Endothelial cell of umbilical vein (primary cell): ENCODE measurements at regions not wholly inside any gene's neighbourhood (a gene's known extent, or its start where the extent isn't known, plus 50 kb on each side); places are given as distances from the start of the nearest gene placed in this dataset.

ENCODE experiments used
- CTCF ChIP-seq, 2 donors: IDR thresholded peaks; 1 replicate in 1 of 2; 2 replicates in 1 of 2; pipeline ENCODE4 v1.5.1; 2011; ENCODE audit warnings: low read length in 2 of 2, mild to moderate bottlenecking in 2 of 2, moderate library complexity in 2 of 2, control low read depth in 1 of 2, inconsistent platforms in 1 of 2, low read depth in 1 of 2; ENCODE audit not compliant: insufficient read depth in 1 of 2; ENCODE audit errors: extremely low read depth in 1 of 2
- EZH2 ChIP-seq: IDR thresholded peaks from 2 replicates; pipeline ENCODE4 v1.6.1; 2012; ENCODE audit warnings: borderline replicate concordance, low read depth, mild to moderate bottlenecking, moderate library complexity, low read length, inconsistent platforms; ENCODE audit not compliant: severe bottlenecking
- FOS ChIP-seq: IDR thresholded peaks from 2 replicates; pipeline ENCODE4 v1.6.1; 2011; ENCODE audit warnings: mild to moderate bottlenecking, low read length, moderate library complexity, borderline replicate concordance; ENCODE audit not compliant: insufficient read depth
- JUN ChIP-seq: IDR thresholded peaks from 2 replicates; pipeline ENCODE4 v1.6.1; 2011; ENCODE audit warnings: borderline replicate concordance, low read depth; ENCODE audit not compliant: insufficient read length, insufficient read depth
- MAX ChIP-seq: IDR thresholded peaks from 2 replicates; pipeline ENCODE4 v1.6.1; 2011; ENCODE audit not compliant: insufficient read depth, insufficient read length
- MYC ChIP-seq: IDR thresholded peaks from one replicate; pipeline ENCODE4 v1.6.1; 2011; ENCODE audit warnings: mild to moderate bottlenecking, low read depth, low read length
- POLR2A ChIP-seq: IDR thresholded peaks from 2 replicates; pipeline ENCODE4 v1.6.1; 2012; ENCODE audit warnings: low read depth, mild to moderate bottlenecking, control low read depth, low read length
- POLR2AphosphoS5 ChIP-seq: IDR thresholded peaks from 2 replicates; pipeline ENCODE4 v1.6.1; 2012; ENCODE audit warnings: low read depth, mild to moderate bottlenecking, control low read depth, low read length, moderate library complexity; ENCODE audit not compliant: insufficient read depth

- TF ChIP-seq POLR2A (no peak), CTCF (IDR thresholded peaks at IDR 0.05; ENCODE audit: extremely low read depth in 1 of 2, insufficient read depth in 1 of 2, low read depth in 1 of 2, low read length in 2 of 2) (no peak), POLR2AphosphoS5 (no peak), MYC (no peak), EZH2 (no peak), JUN (no peak), MAX (no peak), FOS (no peak)
Measured at GRCh38 chr20:11394145-11394833, 523.4 kb upstream of the BTBD3 start.
